HG02973 (cell line): ENCODE measurements at regions not wholly inside any gene's neighbourhood (a gene's known extent, or its start where the extent isn't known, plus 50 kb on each side); places are given as distances from the start of the nearest gene placed in this dataset.

Experiments used
- ATAC-seq: cut with Tn5 transposase; IDR thresholded peaks from one replicate; pipeline ENCODE4 v1.9.1; 2021; ENCODE audit warnings: moderate library complexity; ENCODE audit not compliant: unreplicated experiment

DNA sequence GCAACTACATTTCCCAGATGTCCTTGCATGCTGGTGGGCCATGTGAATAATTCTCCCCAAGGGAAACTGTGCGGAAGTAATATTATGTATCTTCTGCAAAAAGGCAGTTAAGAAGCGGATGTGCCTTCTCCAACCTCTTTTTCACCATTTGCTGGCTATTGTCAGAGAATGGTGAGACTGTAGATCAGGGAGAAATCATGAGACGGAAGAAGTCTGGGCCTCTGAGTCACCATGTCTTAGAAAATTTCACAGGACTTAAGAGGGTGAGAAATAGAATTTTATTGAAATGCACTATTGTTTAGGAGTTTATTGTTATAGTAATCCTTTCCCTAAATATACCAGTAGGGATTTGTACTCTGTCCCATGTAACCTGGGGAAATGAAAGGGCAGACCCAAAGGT, 298.7 kb upstream of the ZC3H12C start:
- ATAC-seq, result no peak

- no peak for ATAC-seq
These were observed 298.0 kb upstream of the ZC3H12C start for GRCh38 chr11:109795234-109795633.

GRCh38 chr11:109796253-109796652, 296.9 kb upstream of the ZC3H12C start:
- no peak for ATAC-seq

DNA sequence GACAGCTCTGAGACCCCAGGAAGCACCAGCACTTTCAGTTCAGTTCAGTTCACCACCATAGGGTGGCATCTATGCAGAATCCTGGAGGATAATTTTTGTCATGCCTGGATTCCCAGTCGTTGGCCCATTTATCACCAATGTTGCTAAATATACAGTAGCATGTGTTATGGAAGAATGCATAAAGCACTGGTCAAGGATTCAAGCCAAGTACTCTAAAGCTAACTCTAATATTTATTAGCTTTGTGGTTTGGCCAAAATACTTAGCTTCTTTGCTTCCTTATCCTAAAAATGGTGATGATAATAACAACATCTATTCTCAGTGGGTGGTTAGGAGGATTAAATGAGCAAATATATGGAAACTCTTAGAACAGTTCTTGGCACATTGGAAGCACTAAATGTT, 294.7 kb upstream of the ZC3H12C start:
- ATAC-seq, result no peak

- no peak for ATAC-seq
These were observed 293.6 kb upstream of the ZC3H12C start for GRCh38 chr11:109799604-109800003.

- ATAC-seq, result no peak
These were observed 288.3 kb upstream of the ZC3H12C start for GRCh38 chr11:109804911-109805310.

GRCh38 chr11:109806205-109806604, 287.0 kb upstream of the ZC3H12C start:
- ATAC-seq, result no peak

DNA sequence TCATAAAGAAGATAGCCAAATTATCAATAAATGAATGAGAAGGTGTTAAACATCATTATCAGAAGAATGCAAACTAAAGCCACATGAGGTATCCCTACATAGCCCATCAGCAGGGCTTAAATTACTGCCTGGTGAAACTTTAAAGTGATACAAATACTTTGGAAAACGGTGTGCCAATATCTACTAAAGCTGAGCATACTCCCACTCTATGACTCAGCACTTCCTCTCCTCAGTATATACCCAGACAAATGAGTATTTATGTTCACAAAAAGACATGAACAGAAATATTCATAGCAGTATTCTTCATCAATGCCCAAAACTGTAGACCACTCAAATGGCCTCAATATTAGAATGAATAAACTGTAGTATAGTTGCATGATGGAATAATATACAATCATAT, 284.6 kb upstream of the ZC3H12C start:
- no peak for ATAC-seq

DNA sequence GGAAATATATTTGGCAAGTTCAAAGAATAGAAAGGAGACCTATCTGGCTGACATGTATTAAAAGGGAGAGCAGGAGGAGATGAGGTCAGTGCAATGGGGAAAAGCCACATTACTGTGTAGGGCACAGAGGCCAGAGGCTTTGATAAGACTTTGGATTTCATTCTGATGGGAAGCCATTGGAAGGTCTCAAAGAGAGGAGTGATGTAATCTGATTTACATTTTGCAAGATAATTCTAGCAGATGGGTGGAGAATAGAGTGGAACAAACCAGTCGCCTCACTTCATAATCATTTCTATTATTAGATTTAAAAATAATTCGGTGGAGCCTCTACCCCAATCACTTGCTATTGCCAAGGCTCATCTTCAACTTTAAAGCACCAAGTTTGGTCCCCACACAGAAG, 278.4 kb upstream of the ZC3H12C start:
- ATAC-seq, result no peak

DNA sequence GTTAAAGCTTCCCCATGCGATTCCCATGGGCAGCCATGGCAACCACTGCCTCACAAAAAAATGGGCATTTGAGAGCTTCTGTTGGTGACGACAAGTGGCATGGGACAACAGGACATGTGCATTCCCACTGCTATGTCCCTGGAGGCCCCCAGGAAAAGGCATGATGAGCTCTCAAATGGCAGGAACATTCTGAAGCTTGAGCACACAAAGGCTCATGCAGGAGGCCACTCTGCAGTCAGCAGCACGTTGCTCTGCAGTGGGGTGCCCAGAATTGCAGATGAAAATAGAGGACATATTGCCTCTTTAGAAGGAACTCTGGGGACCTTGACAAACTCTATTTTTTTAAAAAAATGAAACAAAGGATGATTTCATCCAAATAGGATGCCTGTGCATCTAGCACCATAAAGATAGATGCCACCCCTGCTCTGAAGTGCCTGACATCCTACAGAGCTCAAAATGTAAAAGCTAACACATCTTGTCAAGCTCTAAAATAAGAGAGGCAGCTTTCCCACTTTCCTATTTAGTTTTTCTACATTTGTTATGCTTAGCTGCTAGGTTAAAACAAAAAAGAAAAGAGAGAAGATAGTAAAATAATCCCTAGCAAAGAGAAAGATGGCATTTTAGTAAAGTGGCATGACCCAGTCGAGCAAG, 277.6 kb upstream of the ZC3H12C start:
- no peak for ATAC-seq

DNA sequence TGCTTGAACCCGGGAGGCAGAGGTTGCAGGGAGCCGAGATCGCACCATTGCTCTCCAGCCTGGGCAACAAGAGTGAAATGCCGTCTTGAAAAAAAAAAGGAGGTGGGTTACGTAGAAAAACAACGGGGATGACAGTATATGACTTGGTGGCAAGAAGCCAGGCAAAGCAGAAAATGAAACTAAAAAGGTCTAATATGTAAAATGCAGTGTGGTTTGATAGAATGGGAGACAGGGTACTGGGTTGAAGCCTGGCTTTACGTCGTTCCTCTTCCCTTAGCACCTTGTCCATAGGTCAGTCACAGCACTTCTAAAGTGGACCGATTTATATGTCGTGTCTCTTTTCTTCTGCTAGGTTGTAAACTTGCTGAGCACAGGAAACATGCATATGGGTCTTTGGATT, 274.9 kb upstream of the ZC3H12C start:
- no peak for ATAC-seq

DNA sequence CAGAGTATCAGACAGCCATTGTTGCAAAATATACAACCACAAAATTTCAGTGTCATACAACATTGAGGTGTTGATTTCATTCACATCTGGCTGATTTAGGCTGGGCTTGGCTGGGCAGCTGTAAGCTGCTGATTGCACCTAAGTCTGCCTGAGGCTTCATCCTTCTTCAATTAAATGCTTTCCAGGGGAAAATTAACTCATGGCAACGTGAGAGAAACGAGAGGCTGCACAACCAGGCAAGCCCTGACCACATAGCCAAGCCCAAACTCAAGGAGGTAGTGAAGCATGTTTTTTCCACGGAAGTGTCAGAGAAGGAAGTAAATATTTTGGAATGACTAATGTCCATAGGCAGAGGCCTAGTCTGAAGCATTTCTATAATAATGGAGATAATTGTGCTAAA, 273.8 kb upstream of the ZC3H12C start:
- no peak for ATAC-seq

GRCh38 chr11:109821511-109821910, 271.7 kb upstream of the ZC3H12C start:
- no peak for ATAC-seq

DNA sequence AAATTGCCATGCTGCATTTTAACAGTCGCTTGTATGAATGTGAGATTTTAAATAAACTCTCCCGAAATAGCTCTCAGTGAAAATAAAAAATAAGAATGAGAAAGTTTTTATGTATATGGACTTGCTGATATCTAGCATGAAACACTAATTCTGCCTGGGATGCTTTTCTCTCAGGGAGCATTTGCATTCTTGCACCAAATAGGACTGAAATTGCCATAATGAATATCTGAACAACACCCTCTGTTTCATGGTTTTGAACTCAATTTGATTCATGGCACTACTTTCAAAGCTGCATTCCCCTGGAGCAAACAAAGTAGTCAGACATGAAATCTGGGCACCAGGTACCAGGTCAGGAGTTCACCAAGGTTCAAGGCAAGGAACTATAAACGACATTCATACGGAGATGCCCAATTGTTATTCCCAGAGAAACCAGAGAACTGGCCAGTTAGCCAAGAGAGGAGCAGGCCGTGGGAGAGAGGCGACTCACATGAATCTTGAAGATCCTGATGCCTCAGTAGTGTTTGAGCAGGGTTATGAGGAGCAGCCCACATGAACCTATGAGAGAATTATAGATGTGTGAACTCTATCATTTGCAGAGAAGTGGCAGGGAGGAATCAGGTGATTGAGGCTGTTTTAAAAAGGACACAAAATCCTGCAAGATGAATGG, 270.6 kb upstream of the ZC3H12C start:
- no peak for ATAC-seq

- ATAC-seq, result no peak
These were observed 264.8 kb upstream of the ZC3H12C start for GRCh38 chr11:109828387-109828786.

DNA sequence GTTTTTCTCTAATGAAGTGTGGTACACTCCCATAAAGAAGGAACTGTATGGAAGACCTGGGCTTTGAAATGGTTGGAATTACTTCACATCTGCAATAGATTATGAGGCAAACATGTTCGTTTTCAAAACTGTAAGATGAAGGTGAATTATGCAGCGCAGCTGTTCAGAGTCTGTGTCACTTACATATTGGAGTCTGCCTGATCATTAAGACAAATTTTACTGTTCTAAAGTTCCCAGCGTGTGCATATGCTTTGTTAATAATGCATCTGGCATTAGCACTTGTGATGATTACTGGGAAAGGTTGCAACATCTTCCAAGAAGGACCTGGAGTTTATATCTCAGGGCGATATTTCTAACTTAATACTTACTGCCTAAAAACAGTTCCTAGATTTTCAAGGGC, 255.2 kb upstream of the ZC3H12C start:
- no peak for ATAC-seq

- no peak for ATAC-seq
These were observed 247.8 kb upstream of the ZC3H12C start for GRCh38 chr11:109845437-109845836.

GRCh38 chr11:109847621-109848020, 245.6 kb upstream of the ZC3H12C start:
- no peak for ATAC-seq

DNA sequence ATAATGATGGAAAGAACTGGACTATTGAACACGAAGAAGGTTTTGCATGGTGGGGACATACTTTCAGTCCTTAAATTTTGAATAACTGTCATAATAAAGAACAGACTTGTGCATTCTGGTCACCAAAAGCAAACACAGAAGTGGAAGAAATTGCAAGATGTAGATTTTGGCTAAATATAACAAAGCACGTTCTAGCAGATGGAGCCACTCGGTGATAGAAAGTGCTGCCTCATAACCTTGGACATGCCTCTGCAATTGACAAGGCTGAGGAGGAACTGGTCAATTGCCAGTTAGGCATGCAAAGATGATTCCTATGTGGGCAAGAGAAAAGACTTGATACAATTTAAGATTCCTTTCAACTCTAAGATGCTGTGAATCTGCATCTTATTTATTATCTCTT, 244.1 kb upstream of the ZC3H12C start:
- ATAC-seq, result no peak

DNA sequence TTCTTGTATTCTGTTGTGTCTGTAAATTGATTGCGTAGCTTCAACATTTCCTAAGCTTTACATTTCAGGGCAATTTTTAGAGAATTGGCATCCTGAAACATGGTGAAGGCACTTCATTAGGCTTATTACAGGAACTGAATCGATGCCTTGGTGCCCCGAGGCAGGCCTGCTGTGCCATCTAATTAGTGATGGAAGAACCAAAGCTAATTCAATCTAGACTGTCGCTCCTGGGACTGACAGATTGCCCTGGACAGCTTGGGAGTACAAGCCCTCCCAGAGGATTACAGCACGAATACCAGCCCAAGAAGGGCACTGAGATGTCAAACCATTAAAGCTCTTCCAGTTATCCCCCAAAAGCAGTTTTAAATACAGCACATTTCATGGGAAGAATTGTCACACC, 243.2 kb upstream of the ZC3H12C start:
- no peak for ATAC-seq

- ATAC-seq, result no peak
These were observed 241.3 kb upstream of the ZC3H12C start for GRCh38 chr11:109851780-109852390.

DNA sequence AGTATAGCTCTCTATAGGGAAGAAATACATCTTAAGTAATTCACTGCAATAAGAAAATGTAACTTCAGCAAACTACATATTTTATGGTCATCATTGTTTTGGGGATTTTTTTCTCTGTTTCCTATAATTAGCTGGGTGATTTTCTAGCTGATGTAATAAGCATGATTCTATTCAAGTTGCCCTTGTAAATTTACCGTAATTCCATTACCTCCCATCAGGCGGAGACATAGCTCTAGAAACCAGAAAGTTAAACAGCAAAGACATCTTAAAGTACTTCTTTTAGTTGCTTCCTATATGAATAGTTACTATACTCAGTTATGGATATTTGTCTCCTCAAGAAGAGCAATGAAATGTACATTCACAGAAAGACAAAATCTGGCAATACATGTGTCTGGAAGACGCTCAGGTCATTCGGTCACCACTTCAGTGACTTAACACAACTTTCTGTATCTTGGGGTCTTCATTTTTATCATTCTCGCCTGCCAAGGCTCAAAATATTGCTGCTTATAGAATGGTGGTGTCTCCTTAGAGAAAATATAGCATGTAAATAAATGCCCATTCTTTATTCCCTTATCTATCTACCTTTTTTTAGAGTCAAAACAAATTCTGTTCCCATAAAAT, 239.9 kb upstream of the ZC3H12C start:
- ATAC-seq, result peak; percentile 73
